ENCODE measurements at regions not wholly inside any gene's neighbourhood (a gene's known extent, or its start where the extent isn't known, plus 50 kb on each side); places are given as distances from the start of the nearest gene placed in this dataset.
A peak's percentile ranks its signal among the peaks of the same experiment; 100 is the strongest.

- ATAC-seq = no peak
- no peak for TF ChIP-seq NR2C2 (CRISPR knock-in tag; IDR thresholded peaks at IDR 0.05)
- ChIA-PET CTCF (no interaction called here), POLR2A (no interaction called here)
- H3K4me1 Mint-ChIP-seq = peaks cover 18% of the 10 kb centered on the region
- no peaks in the 10 kb centered on the region for H3K27me3 Mint-ChIP-seq (ENCODE audit: low read depth)
- H3K36me3 Mint-ChIP-seq = no peaks in the 10 kb centered on the region
- DNase-seq (ENCODE audit: low spot score) = no peak
- H3K27ac Mint-ChIP-seq = no peak overlapping the region
- peaks cover 4% of the 10 kb centered on the region; the same call in 1 of the 2 replicates for H3K9me3 Mint-ChIP-seq
- no peak overlapping the region for H3K4me3 Mint-ChIP-seq
Measured at GRCh38 chr13:97621025-97621424, 187.1 kb downstream of the RAP2A start.

DNA sequence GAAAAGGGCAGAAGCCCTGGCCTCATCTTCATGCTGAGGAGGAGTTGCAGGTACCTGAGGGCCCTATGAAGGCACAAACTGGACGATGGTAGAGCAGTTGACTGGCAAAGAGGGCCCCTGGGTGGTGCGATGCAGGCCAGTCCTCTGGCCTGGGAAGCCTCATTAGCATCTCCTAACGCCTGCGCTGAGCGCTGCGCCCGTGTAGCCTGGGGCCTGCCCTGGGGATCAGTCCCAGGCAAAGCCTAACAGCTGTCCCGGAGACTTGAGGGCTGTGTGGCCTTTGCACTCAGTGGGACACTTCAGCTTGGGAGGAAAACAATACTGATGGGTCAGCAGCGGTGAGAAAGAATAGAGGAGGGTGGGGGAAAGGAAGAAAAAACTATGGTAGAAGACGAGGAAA is 187.7 kb downstream of the RAP2A start:
- ATAC-seq = peak; percentile 98
- no peaks in the 10 kb centered on the region for H3K27me3 Mint-ChIP-seq (ENCODE audit: low read depth)
- no peak for TF ChIP-seq ZNF671 (CRISPR knock-in tag; IDR thresholded peaks at IDR 0.05)
- no peak overlapping the region for H3K27ac Mint-ChIP-seq
- ChIA-PET POLR2A (no interaction called here), CTCF (interaction anchor here (1.4 kb wide), 1 partner anchor 132 kb away, joined by 3 read pairs; no protein-coding TSS in a partner anchor)
- peaks cover 4% of the 10 kb centered on the region; the same call in 1 of the 2 replicates for H3K9me3 Mint-ChIP-seq
- no peaks in the 10 kb centered on the region for H3K36me3 Mint-ChIP-seq
- H3K4me3 Mint-ChIP-seq = no peak overlapping the region
- peak; percentile 55 for DNase-seq (ENCODE audit: low spot score)
- peaks cover 18% of the 10 kb centered on the region for H3K4me1 Mint-ChIP-seq

DNA sequence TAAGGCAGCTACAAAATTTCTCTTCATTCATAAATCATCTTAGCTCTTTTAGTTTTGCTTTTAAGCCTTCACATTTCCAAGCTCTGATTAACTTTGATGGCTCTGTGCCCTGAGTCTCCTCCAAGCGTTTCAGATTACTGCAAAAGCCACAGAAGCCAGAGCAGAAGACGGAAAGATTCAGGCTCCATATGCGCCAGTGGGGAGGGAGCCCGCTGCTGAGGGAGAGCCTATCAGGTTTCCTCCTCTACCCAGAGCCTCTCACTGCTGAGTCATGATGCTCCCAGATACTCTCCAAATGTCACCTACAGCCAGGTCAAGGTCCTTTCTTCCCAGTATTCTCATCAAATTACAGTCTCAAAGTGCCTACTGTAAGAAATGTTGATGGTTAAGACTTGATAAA is 193.6 kb downstream of the RAP2A start:
- 0 out of 2 replicates have a peak overlapping the region, but pooled peaks have one; percentile 20 for H3K27ac Mint-ChIP-seq
- H3K27me3 Mint-ChIP-seq (ENCODE audit: low read depth) = no peaks in the 10 kb centered on the region

GRCh38 chr13:97629601-97630272 is 195.8 kb downstream of the RAP2A start:
- Mint-ChIP-seq H3K36me3 (peaks cover 5% of the 10 kb centered on the region), H3K4me1 (peaks cover 8% of the 10 kb centered on the region), H3K27ac (no peak overlapping the region), H3K4me3 (no peak overlapping the region), H3K9me3 (peaks cover 31% of the 10 kb centered on the region), H3K27me3 (ENCODE audit: low read depth) (no peaks in the 10 kb centered on the region)
- ATAC-seq = no peak
- CTCF ChIA-PET = interaction anchor here (1.1 to 1.7 kb wide), 2 partner anchors 35 to 62 kb away, joined by 3 to 4 read pairs; no protein-coding TSS in a partner anchor
- POLR2A ChIA-PET = no interaction called here
- TF ChIP-seq, protein P1, sequence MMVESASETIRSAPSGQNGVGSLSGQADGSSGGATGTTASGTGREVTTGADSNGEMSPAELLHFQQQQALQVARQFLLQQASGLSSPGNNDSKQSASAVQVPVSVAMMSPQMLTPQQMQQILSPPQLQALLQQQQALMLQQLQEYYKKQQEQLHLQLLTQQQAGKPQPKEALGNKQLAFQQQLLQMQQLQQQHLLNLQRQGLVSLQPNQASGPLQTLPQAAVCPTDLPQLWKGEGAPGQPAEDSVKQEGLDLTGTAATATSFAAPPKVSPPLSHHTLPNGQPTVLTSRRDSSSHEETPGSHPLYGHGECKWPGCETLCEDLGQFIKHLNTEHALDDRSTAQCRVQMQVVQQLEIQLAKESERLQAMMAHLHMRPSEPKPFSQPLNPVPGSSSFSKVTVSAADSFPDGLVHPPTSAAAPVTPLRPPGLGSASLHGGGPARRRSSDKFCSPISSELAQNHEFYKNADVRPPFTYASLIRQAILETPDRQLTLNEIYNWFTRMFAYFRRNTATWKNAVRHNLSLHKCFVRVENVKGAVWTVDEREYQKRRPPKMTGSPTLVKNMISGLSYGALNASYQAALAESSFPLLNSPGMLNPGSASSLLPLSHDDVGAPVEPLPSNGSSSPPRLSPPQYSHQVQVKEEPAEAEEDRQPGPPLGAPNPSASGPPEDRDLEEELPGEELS (CRISPR knock-in tag; IDR thresholded peaks at IDR 0.05) = no peak
- TF ChIP-seq, protein P2, sequence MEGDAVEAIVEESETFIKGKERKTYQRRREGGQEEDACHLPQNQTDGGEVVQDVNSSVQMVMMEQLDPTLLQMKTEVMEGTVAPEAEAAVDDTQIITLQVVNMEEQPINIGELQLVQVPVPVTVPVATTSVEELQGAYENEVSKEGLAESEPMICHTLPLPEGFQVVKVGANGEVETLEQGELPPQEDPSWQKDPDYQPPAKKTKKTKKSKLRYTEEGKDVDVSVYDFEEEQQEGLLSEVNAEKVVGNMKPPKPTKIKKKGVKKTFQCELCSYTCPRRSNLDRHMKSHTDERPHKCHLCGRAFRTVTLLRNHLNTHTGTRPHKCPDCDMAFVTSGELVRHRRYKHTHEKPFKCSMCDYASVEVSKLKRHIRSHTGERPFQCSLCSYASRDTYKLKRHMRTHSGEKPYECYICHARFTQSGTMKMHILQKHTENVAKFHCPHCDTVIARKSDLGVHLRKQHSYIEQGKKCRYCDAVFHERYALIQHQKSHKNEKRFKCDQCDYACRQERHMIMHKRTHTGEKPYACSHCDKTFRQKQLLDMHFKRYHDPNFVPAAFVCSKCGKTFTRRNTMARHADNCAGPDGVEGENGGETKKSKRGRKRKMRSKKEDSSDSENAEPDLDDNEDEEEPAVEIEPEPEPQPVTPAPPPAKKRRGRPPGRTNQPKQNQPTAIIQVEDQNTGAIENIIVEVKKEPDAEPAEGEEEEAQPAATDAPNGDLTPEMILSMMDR (IDR thresholded peaks at IDR 0.05) = no peak
- TF ChIP-seq, protein P3, sequence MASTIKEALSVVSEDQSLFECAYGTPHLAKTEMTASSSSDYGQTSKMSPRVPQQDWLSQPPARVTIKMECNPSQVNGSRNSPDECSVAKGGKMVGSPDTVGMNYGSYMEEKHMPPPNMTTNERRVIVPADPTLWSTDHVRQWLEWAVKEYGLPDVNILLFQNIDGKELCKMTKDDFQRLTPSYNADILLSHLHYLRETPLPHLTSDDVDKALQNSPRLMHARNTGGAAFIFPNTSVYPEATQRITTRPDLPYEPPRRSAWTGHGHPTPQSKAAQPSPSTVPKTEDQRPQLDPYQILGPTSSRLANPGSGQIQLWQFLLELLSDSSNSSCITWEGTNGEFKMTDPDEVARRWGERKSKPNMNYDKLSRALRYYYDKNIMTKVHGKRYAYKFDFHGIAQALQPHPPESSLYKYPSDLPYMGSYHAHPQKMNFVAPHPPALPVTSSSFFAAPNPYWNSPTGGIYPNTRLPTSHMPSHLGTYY (CRISPR knock-in tag; IDR thresholded peaks at IDR 0.05) = no peak
- TF ChIP-seq CREM (CRISPR knock-in tag; IDR thresholded peaks at IDR 0.05) = no peak
- no peak for TF ChIP-seq AFF4 (CRISPR knock-in tag; IDR thresholded peaks at IDR 0.05; ENCODE audit: borderline replicate concordance)
- no peak for TF ChIP-seq STAT6 (CRISPR knock-in tag; conservative IDR thresholded peaks at IDR 0.05; ENCODE audit: low read depth)
- no peak for TF ChIP-seq JUN (CRISPR knock-in tag; IDR thresholded peaks at IDR 0.05)
- TF ChIP-seq MYBL2 (CRISPR knock-in tag; IDR thresholded peaks at IDR 0.05) = no peak
- no peak for TF ChIP-seq SMAD4 (CRISPR knock-in tag; IDR thresholded peaks at IDR 0.05)
- TF ChIP-seq ZNF219 (CRISPR knock-in tag; IDR thresholded peaks at IDR 0.05; ENCODE audit: borderline replicate concordance) = no peak
- TF ChIP-seq GTF2I (CRISPR knock-in tag; conservative IDR thresholded peaks at IDR 0.05) = no peak
- no peak for DNase-seq (ENCODE audit: low spot score)

More for the DNA sequence above, 193.6 kb downstream of the RAP2A start:
- ChIA-PET CTCF (no interaction called here), POLR2A (no interaction called here)
- H3K9me3 Mint-ChIP-seq = peaks cover 9% of the 10 kb centered on the region
- H3K36me3 Mint-ChIP-seq = peaks cover under 1% of the 10 kb centered on the region; the same call in 1 of the 2 replicates
- H3K4me3 Mint-ChIP-seq = no peak overlapping the region
- H3K4me1 Mint-ChIP-seq = peaks cover 10% of the 10 kb centered on the region
- TF ChIP-seq NFE2L1 (CRISPR knock-in tag; IDR thresholded peaks at IDR 0.05) = peak; percentile 87
- TF ChIP-seq FOXJ3 (CRISPR knock-in tag; IDR thresholded peaks at IDR 0.05; ENCODE audit: borderline replicate concordance) = no peak
- DNase-seq (ENCODE audit: low spot score) = peak; percentile 26
- ATAC-seq = peak; percentile 87
